GM12872 (cell line): ENCODE measurements at regions not wholly inside any gene's neighbourhood (a gene's known extent, or its start where the extent isn't known, plus 50 kb on each side); places are given as distances from the start of the nearest gene placed in this dataset.

ENCODE experiments used
- CTCF ChIP-seq: IDR thresholded peaks from 3 replicates; pipeline ENCODE4 v1.5.1; 2011; ENCODE audit warnings: low read depth, mild to moderate bottlenecking, low read length, moderate library complexity; ENCODE audit not compliant: insufficient read depth

GRCh38 chr20:58018590-58018989, 209.9 kb downstream of the ANKRD60 start:
- TF ChIP-seq CTCF, result no peak

GRCh38 chr20:58017970-58018530, 210.4 kb downstream of the ANKRD60 start:
- TF ChIP-seq CTCF, result no peak

GRCh38 chr20:58017231-58017969, 211.1 kb downstream of the ANKRD60 start:
- TF ChIP-seq CTCF, result no peak

GRCh38 chr20:58016779-58017178, 211.7 kb downstream of the ANKRD60 start:
- TF ChIP-seq CTCF, result no peak

GRCh38 chr20:58014628-58015315, 213.7 kb downstream of the ANKRD60 start:
- TF ChIP-seq CTCF, result no peak

- no peak for TF ChIP-seq CTCF
Observed at GRCh38 chr20:58012731-58013510, 215.5 kb downstream of the ANKRD60 start.

GRCh38 chr20:58011947-58012610, 216.4 kb downstream of the ANKRD60 start:
- no peak for TF ChIP-seq CTCF
